ENCODE measurements at regions not wholly inside any gene's neighbourhood (a gene's known extent, or its start where the extent isn't known, plus 50 kb on each side); places are given as distances from the start of the nearest gene placed in this dataset.

GRCh38 chr6:120489941-120490340 is 844.3 kb downstream of the TBC1D32 start:
- DNase-seq: no peak
- no peak overlapping the region for H3K4me3 ChIP-seq
- no peaks in the 10 kb centered on the region for H3K4me1 ChIP-seq
- no peaks in the 10 kb centered on the region for H3K27me3 ChIP-seq (replicated peaks in 1 of 7)
- intact Hi-C loops (cut with DNase I; ENCODE audit: low total_unique reads): no loop called here
- no peaks in the 10 kb centered on the region for H3K36me3 ChIP-seq
- 75 to 91% (median 83%) methylated on average over 2 of the region's 2 CpGs for WGBS, 5 donors
- TF ChIP-seq, protein P1, sequence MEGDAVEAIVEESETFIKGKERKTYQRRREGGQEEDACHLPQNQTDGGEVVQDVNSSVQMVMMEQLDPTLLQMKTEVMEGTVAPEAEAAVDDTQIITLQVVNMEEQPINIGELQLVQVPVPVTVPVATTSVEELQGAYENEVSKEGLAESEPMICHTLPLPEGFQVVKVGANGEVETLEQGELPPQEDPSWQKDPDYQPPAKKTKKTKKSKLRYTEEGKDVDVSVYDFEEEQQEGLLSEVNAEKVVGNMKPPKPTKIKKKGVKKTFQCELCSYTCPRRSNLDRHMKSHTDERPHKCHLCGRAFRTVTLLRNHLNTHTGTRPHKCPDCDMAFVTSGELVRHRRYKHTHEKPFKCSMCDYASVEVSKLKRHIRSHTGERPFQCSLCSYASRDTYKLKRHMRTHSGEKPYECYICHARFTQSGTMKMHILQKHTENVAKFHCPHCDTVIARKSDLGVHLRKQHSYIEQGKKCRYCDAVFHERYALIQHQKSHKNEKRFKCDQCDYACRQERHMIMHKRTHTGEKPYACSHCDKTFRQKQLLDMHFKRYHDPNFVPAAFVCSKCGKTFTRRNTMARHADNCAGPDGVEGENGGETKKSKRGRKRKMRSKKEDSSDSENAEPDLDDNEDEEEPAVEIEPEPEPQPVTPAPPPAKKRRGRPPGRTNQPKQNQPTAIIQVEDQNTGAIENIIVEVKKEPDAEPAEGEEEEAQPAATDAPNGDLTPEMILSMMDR (IDR thresholded peaks at IDR 0.05 in 8 of 11, conservative IDR thresholded peaks at IDR 0.05 in 3 of 11): no peak
- no peak for TF ChIP-seq POLR2A (IDR thresholded peaks at IDR 0.05)
- H3K9me3 ChIP-seq: no peaks in the 10 kb centered on the region
- no peak overlapping the region for H3K27ac ChIP-seq

DNA sequence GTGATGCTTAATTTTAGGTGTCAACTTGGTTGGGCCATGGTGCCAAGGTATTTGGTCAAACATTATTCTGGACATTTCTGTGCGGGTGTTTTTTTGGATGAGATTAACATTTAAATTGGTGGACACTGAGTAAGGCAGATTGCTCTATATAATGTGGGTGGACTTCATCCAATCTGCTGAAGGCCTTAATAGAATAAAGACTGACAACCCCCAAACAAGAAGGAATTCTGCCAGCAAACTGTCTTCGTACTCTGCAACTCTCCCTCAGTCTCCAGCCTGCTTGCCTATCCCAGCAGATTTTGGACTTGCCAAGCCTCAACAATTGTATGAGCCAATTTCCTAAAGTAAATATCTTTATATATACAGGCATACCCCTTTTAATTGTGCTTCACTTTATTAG is 850.1 kb downstream of the TBC1D32 start:
- intact Hi-C loops (cut with DNase I; ENCODE audit: low total_unique reads): no loop called here
- DNase-seq: no peak
- Histone ChIP-seq H3K27me3 (replicated peaks in 1 of 7) (no peaks in the 10 kb centered on the region), H3K4me3 (no peak overlapping the region), H3K4me1 (no peaks in the 10 kb centered on the region), H3K36me3 (no peaks in the 10 kb centered on the region), H3K9me3 (peaks cover 0 to 17% (median 12%) of the 10 kb centered on the region in 8 donors), H3K27ac (no peak overlapping the region)
- TF ChIP-seq POLR2AphosphoS5 (IDR thresholded peaks at IDR 0.05) (no peak), POLR2A (IDR thresholded peaks at IDR 0.05) (no peak)
- TF ChIP-seq, protein P1 (IDR thresholded peaks at IDR 0.05 in 8 of 11, conservative IDR thresholded peaks at IDR 0.05 in 3 of 11): no peak
- 72 to 84% (median 82%) methylated on average over 2 of the region's 2 CpGs for WGBS, 5 donors

DNA sequence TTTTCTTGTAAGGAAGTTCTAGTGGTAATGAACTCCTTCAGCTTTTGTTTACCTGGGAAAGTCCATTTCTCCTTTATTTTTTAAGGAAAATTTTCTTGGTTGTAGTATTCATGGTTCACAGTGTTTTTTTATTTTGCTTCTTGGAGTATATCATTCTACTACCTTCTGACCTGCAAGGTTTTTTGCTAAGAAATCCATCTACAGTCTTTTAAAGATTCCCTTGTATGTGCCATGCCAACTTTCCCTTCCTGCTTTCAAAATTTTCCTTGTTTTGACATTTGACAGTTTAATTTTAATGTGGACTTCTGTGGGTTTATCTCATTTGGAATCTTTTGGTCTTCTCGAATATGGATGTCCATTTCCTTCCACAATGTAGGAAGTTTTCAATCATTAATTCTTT is 855.6 kb downstream of the TBC1D32 start:
- WGBS, 5 donors: 62 to 72% (median 67%) methylated on average over 1 of the region's 1 CpG
- DNase-seq: no peak
- no peaks in the 10 kb centered on the region for H3K36me3 ChIP-seq
- H3K4me1 ChIP-seq: no peaks in the 10 kb centered on the region
- TF ChIP-seq POLR2A (IDR thresholded peaks at IDR 0.05): no peak
- TF ChIP-seq POLR2AphosphoS5 (IDR thresholded peaks at IDR 0.05): no peak
- TF ChIP-seq, protein P1 (IDR thresholded peaks at IDR 0.05 in 8 of 11, conservative IDR thresholded peaks at IDR 0.05 in 3 of 11): no peak
- no peaks in the 10 kb centered on the region for H3K27me3 ChIP-seq (replicated peaks in 1 of 7)
- peaks cover 0 to 54% (median 37%) of the 10 kb centered on the region in 8 donors for H3K9me3 ChIP-seq
- no peak overlapping the region for H3K4me3 ChIP-seq
- intact Hi-C loops (cut with DNase I; ENCODE audit: low total_unique reads): no loop called here
- H3K27ac ChIP-seq: no peak overlapping the region

- DNase-seq: no peak
- Histone ChIP-seq H3K27me3 (replicated peaks in 1 of 7) (no peaks in the 10 kb centered on the region), H3K36me3 (no peaks in the 10 kb centered on the region), H3K4me3 (no peak overlapping the region), H3K4me1 (no peaks in the 10 kb centered on the region), H3K27ac (no peak overlapping the region), H3K9me3 (peaks cover 0 to 44% (median 28%) of the 10 kb centered on the region in 8 donors)
- intact Hi-C loops (cut with DNase I; ENCODE audit: low total_unique reads): no loop called here
- TF ChIP-seq POLR2A (IDR thresholded peaks at IDR 0.05): no peak
- TF ChIP-seq, protein P1 (IDR thresholded peaks at IDR 0.05 in 8 of 11, conservative IDR thresholded peaks at IDR 0.05 in 3 of 11): no peak
- no peak for TF ChIP-seq POLR2AphosphoS5 (IDR thresholded peaks at IDR 0.05)
- 56 to 82% (median 78%) methylated on average over 2 of the region's 2 CpGs for WGBS, 5 donors
These were observed 860.5 kb downstream of the TBC1D32 start for GRCh38 chr6:120473804-120474203.

All from spleen (tissue), 11 donors.